ENCODE measurements at regions not wholly inside any gene's neighbourhood (a gene's known extent, or its start where the extent isn't known, plus 50 kb on each side); places are given as distances from the start of the nearest gene placed in this dataset.

GRCh38 chr5:123856766-123857165 is 344.8 kb downstream of the CSNK1G3 start:
- intact Hi-C loops (cut with micrococcal nuclease; ENCODE audit: unreplicated experiment): no loop called here
- Histone ChIP-seq H3K79me2 (ENCODE audit: insufficient read depth, low read length) (no peaks in the 10 kb centered on the region), H3K9ac (ENCODE audit: insufficient read depth, low read depth, low read length) (no peak overlapping the region), H3K9me3 (ENCODE audit: low read length) (peaks cover 10% of the 10 kb centered on the region), H4K20me1 (ENCODE audit: insufficient read depth, low read length) (no peaks in the 10 kb centered on the region), H3K36me3 (replicated peaks in 1 of 2; ENCODE audit: control insufficient read depth in 1 of 2, insufficient read depth in 2 of 2, low read length in 2 of 2) (no peaks in the 10 kb centered on the region), H3K4me2 (ENCODE audit: low read depth, low read length) (no peak overlapping the region), H3K27ac (ENCODE audit: extremely low read length, insufficient read depth, low read length) (no peak overlapping the region), H3K4me1 (ENCODE audit: insufficient read depth, low read length) (no peaks in the 10 kb centered on the region), H3K27me3 (ENCODE audit: control insufficient read depth in 1 of 2, insufficient read depth in 2 of 2, low read length in 2 of 2) (no peaks in the 10 kb centered on the region), H3K4me3 (replicated peaks in 1 of 3; ENCODE audit: insufficient read depth in 1 of 3, low read depth in 2 of 3, low read length in 3 of 3) (no peak overlapping the region), H2AFZ (ENCODE audit: low read length) (no peak overlapping the region)
- CTCF ChIA-PET (ENCODE audit: low intra/inter-chr PET ratio, low total read pairs): no interaction called here
- FAIRE-seq: no peak
- ATAC-seq: no peak
- in situ Hi-C loops (cut with HindIII; ENCODE audit: extremely low pct_ligation_motif_present, low pct_unique_long_range_greater_than_20kb): no loop called here
- WGBS (ENCODE audit: low lambda C conversion rate): 46% methylated on average over 1 of the region's 1 CpG
- DNase-seq (ENCODE audit: low spot score): no peak
- no TSS peak for BruUV-seq (replicated peaks)
- POLR2A ChIA-PET: no interaction called here
- TF ChIP-seq HDAC2 (CRISPR knock-in tag; IDR thresholded peaks at IDR 0.05): no peak
- TF ChIP-seq KDM4B (CRISPR knock-in tag; IDR thresholded peaks at IDR 0.05): no peak
- TF ChIP-seq ZNF280B (CRISPR knock-in tag; IDR thresholded peaks at IDR 0.05; ENCODE audit: borderline replicate concordance): no peak
- TF ChIP-seq TRIM22 (IDR thresholded peaks at IDR 0.05): no peak
- TF ChIP-seq THAP11 (CRISPR knock-in tag; IDR thresholded peaks at IDR 0.05): no peak
- TF ChIP-seq ZNF253 (CRISPR knock-in tag; IDR thresholded peaks at IDR 0.05; ENCODE audit: borderline replicate concordance): no peak
- no peak for TF ChIP-seq ZNF687 (CRISPR knock-in tag; IDR thresholded peaks at IDR 0.05)
- TF ChIP-seq ATRX (CRISPR knock-in tag; IDR thresholded peaks at IDR 0.05; ENCODE audit: borderline replicate concordance): no peak
- TF ChIP-seq ZBTB2 (CRISPR knock-in tag; IDR thresholded peaks at IDR 0.05; ENCODE audit: low read depth): no peak
- TF ChIP-seq ZNF276 (CRISPR knock-in tag; IDR thresholded peaks at IDR 0.05; ENCODE audit: low read depth): no peak
